ENCODE measurements at regions not wholly inside any gene's neighbourhood (a gene's known extent, or its start where the extent isn't known, plus 50 kb on each side); places are given as distances from the start of the nearest gene placed in this dataset.

GRCh38 chr6:149220882-149221773, 96.4 kb upstream of the TAB2 start:
- no peak for TF ChIP-seq CTCF (IDR thresholded peaks at IDR 0.05; ENCODE audit: control insufficient read depth, insufficient read depth, low read depth, low read length, missing control alignments)
- no peak overlapping the region for H3K4me3 ChIP-seq (ENCODE audit: control insufficient read depth, low read depth, low read length)
- no peak for DNase-seq (ENCODE audit: low read depth)

- DNase-seq (ENCODE audit: low read depth) = peak; percentile 58
- H3K4me3 ChIP-seq (ENCODE audit: control insufficient read depth, low read depth, low read length) = no peak overlapping the region
- no peak for TF ChIP-seq CTCF (IDR thresholded peaks at IDR 0.05; ENCODE audit: control insufficient read depth, insufficient read depth, low read depth, low read length, missing control alignments)
Observed at GRCh38 chr6:149221774-149222070, 95.8 kb upstream of the TAB2 start.

DNA sequence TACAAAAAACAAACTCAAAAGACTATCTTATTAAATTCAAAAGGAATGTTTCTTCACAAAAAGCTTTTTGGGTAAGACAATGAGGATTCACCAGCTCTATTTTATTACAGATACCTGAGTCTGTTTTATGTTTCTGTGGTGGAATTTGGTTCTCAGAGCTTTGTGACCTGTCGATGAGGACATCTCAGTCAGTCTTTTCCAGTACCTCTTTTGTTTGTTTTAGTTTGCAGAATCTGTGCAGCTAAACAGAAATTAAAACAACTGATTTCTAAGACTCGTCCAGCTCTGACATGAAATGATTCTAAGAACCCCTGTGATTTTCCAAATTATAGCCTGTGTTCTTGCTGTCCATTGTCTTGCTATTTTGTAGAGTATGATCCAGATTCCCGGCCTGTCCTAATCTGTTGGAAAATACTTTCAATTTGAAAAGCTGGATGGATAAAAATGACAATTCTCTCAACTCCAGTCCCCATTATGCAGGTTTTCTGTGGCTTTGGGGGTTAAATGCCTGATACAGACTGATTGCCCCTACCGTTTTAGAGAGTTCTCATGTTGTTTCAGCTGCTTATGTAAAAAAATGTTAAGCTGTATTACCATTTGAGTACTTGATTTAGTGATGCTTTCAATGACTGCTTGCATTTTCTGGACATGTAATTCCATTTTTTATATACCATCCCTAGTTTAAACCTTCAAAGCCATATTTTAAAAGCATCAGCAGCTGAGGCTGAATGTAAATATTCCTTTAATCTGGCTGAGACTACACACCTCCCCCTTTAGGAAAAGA, 94.2 kb upstream of the TAB2 start:
- no peak for DNase-seq (ENCODE audit: low read depth)
- no peak overlapping the region for H3K4me3 ChIP-seq (ENCODE audit: control insufficient read depth, low read depth, low read length)
- TF ChIP-seq CTCF (IDR thresholded peaks at IDR 0.05; ENCODE audit: control insufficient read depth, insufficient read depth, low read depth, low read length, missing control alignments) = no peak

DNA sequence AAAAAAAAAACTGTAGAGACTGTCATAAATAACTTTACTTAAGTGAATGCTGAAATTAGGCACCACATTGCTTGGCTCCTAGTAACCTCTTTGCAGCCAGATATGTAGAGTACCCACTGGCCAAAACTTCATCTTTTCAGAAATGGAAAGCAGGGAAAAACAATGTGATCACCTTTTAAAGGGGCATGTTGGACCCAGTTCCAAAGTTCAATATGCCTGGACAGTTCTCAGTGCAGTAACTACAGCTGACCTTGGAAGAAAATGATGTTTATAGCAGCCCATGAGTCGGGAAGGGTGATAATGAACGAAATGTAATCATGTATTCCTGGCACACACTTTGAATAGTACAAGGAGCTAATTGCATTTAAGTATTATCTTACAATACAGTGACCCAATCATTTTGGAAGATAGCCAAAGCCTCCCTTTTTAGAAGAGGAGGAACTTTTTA, 93.6 kb upstream of the TAB2 start:
- TF ChIP-seq CTCF (IDR thresholded peaks at IDR 0.05; ENCODE audit: control insufficient read depth, insufficient read depth, low read depth, low read length, missing control alignments) = no peak

GRCh38 chr6:149224399-149224798, 93.1 kb upstream of the TAB2 start:
- TF ChIP-seq CTCF (IDR thresholded peaks at IDR 0.05; ENCODE audit: control insufficient read depth, insufficient read depth, low read depth, low read length, missing control alignments) = no peak
- DNase-seq (ENCODE audit: low read depth) = no peak
- H3K4me3 ChIP-seq (ENCODE audit: control insufficient read depth, low read depth, low read length) = no peak overlapping the region

More for the DNA sequence above, 93.6 kb upstream of the TAB2 start:
- DNase-seq (ENCODE audit: low read depth) = no peak
- no peak overlapping the region for H3K4me3 ChIP-seq (ENCODE audit: control insufficient read depth, low read depth, low read length)

DNA sequence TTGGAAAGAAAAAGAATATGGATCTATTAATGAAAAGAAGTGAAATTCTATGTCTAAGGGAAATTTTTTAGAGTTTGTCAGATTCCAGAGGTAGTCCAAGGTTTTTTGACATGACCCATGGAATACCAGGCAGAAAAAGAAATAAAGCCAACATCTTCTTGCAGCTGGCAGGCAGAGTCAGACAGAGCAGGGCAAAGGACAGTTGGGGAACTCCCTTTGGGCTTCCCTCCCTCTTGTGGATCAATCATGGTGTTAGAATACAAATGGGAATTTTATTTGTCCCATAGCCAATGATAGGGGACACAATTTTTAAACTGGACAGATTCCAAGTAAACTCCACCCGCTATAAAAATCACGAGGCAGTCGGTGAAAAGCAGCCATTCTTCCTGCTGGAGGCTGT, 92.1 kb upstream of the TAB2 start:
- no peak for TF ChIP-seq CTCF (IDR thresholded peaks at IDR 0.05; ENCODE audit: control insufficient read depth, insufficient read depth, low read depth, low read length, missing control alignments)
- H3K4me3 ChIP-seq (ENCODE audit: control insufficient read depth, low read depth, low read length) = no peak overlapping the region
- no peak for DNase-seq (ENCODE audit: low read depth)
